Fibroblast of lung (primary cell): ENCODE measurements at regions not wholly inside any gene's neighbourhood (a gene's known extent, or its start where the extent isn't known, plus 50 kb on each side); places are given as distances from the start of the nearest gene placed in this dataset.

Experiments
- DNase-seq, 2 donors: peaks; one replicate each; pipeline versions ENCODE4 v3.0.0 to v3.0.0-alpha.2; 2010; ENCODE audit warnings: low read depth in 2 of 2
- H2AFZ ChIP-seq: 2 replicates; pipeline ENCODE4 v1.5.1; 2012; ENCODE audit warnings: low read length, control low read depth, inconsistent platforms
- H3K27ac ChIP-seq: 2 replicates; pipeline ENCODE4 v1.5.1; 2011; ENCODE audit warnings: low read length, control low read depth; ENCODE audit not compliant: insufficient read depth
- H3K27me3 ChIP-seq: 2 replicates; pipeline ENCODE4 v1.5.1; 2011; ENCODE audit warnings: mild to moderate bottlenecking, low read length; ENCODE audit not compliant: control insufficient read depth, insufficient read depth
- H3K36me3 ChIP-seq: 2 replicates; pipeline ENCODE4 v1.5.1; 2011; ENCODE audit warnings: low read length; ENCODE audit not compliant: control insufficient read depth, insufficient read depth
- H3K4me1 ChIP-seq: 2 replicates; pipeline ENCODE4 v1.5.1; 2011; ENCODE audit warnings: low read length; ENCODE audit not compliant: control insufficient read depth, insufficient read depth; ENCODE audit errors: extremely low read depth
- H3K4me2 ChIP-seq: 2 replicates; pipeline ENCODE4 v1.5.1; 2011; ENCODE audit warnings: low read length, control low read depth; ENCODE audit not compliant: insufficient read depth; ENCODE audit errors: extremely low read depth
- H3K4me3 ChIP-seq, 4 experiments: fragments of 200-600 bp in 1 of 4; sonication (generic) in 1 of 4; replicated peaks in 1 of 4; 2 replicates each; pipeline ENCODE4 v1.5.1; 2011 to 2016; ENCODE audit warnings: low read length in 4 of 4, low read depth in 3 of 4, mild to moderate bottlenecking in 3 of 4, control low read depth in 2 of 4, inconsistent platforms in 1 of 4, mixed read lengths in 1 of 4; ENCODE audit not compliant: insufficient read depth in 1 of 4; ENCODE audit errors: control extremely low read depth in 1 of 4
- H3K79me2 ChIP-seq: 2 replicates; pipeline ENCODE4 v1.5.1; 2012; ENCODE audit warnings: mild to moderate bottlenecking, low read length, inconsistent platforms; ENCODE audit not compliant: control insufficient read depth, insufficient read depth
- H3K9ac ChIP-seq: 2 replicates; pipeline ENCODE4 v1.5.1; 2011; ENCODE audit warnings: mild to moderate bottlenecking, low read length, control low read depth; ENCODE audit not compliant: insufficient read depth
- H3K9me3 ChIP-seq: 2 replicates; pipeline ENCODE4 v1.5.1; 2012; ENCODE audit warnings: low read depth, low read length; ENCODE audit not compliant: control insufficient read depth, insufficient read depth
- H4K20me1 ChIP-seq: 2 replicates; pipeline ENCODE4 v1.5.1; 2011; ENCODE audit warnings: low read length; ENCODE audit not compliant: control insufficient read depth, insufficient read depth; ENCODE audit errors: extremely low read depth
- EZH2 ChIP-seq: IDR thresholded peaks from 2 replicates; pipeline ENCODE4 v1.5.1; 2012; ENCODE audit warnings: low read length, control low read depth, mild to moderate bottlenecking; ENCODE audit errors: missing control alignments
- TF ChIP-seq, protein P1 (sequence below), 2 donors: IDR thresholded peaks in 1 of 2; conservative IDR thresholded peaks in 1 of 2; 1 replicate in 1 of 2; 2 replicates in 1 of 2; pipeline ENCODE4 v1.5.1; 2011 to 2012; ENCODE audit warnings: low read length in 2 of 2, control low read depth in 1 of 2, inconsistent platforms in 1 of 2, low read depth in 1 of 2, mild to moderate bottlenecking in 1 of 2

DNA sequence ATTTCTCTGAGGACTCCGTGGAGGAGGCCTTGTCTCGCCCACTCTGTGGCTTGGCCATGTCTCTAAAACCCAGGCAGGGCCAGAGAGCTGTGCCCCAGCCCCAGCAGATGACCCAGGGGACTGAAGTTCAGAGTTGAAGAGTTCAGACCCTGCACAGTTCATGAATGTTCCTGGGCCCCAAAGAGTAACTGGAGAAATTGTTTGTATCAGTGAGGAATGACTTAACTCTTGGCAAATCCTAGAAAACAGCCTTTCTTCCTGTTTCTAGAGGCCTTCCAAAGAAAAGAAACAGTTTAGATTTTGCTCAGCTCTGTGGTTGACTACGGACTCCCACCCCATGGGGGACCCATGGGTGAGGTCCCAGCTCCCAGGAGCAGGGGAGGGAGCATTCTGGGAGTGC is 62.1 kb upstream of the EYA2 start:
- no peak overlapping the region for H2AFZ ChIP-seq
- no peak overlapping the region for H3K4me3 ChIP-seq
- H3K27me3 ChIP-seq: no peaks in the 10 kb centered on the region
- H3K9me3 ChIP-seq: no peaks in the 10 kb centered on the region
- H3K79me2 ChIP-seq: no peaks in the 10 kb centered on the region
- H3K4me2 ChIP-seq: no peak overlapping the region
- no peak overlapping the region for H3K27ac ChIP-seq
- H3K9ac ChIP-seq: no peak overlapping the region
- H3K4me1 ChIP-seq: no peaks in the 10 kb centered on the region
- no peaks in the 10 kb centered on the region for H3K36me3 ChIP-seq
- DNase-seq: peak in 1 of 2 donors; percentile 27
- TF ChIP-seq, protein P1, sequence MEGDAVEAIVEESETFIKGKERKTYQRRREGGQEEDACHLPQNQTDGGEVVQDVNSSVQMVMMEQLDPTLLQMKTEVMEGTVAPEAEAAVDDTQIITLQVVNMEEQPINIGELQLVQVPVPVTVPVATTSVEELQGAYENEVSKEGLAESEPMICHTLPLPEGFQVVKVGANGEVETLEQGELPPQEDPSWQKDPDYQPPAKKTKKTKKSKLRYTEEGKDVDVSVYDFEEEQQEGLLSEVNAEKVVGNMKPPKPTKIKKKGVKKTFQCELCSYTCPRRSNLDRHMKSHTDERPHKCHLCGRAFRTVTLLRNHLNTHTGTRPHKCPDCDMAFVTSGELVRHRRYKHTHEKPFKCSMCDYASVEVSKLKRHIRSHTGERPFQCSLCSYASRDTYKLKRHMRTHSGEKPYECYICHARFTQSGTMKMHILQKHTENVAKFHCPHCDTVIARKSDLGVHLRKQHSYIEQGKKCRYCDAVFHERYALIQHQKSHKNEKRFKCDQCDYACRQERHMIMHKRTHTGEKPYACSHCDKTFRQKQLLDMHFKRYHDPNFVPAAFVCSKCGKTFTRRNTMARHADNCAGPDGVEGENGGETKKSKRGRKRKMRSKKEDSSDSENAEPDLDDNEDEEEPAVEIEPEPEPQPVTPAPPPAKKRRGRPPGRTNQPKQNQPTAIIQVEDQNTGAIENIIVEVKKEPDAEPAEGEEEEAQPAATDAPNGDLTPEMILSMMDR (conservative IDR thresholded peaks at IDR 0.05 in 1 of 2, IDR thresholded peaks at IDR 0.05 in 1 of 2; ENCODE audit: low read depth in 1 of 2, low read length in 2 of 2): no peak
- no peak for TF ChIP-seq EZH2
- H4K20me1 ChIP-seq: no peaks in the 10 kb centered on the region

DNA sequence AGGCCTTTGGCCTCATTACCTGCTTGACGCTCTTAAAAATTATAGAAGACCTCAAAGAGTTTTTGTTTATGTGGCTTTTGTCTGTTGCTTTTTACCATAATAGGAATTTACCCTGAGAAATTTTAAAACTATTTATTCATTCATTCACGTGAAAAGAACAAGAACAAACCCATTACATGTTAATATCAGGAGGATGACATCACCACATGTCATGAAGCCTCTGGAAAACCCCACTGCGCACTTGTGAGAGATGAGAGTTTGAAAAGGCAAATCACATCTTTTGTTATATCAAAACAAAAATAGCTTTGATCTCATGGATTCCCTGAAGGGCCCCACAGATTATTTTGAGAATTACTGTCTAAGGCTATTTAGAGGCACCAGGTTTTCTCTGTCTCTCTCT is 61.3 kb upstream of the EYA2 start:
- Histone ChIP-seq H3K9ac (no peak overlapping the region), H3K4me2 (no peak overlapping the region), H3K4me3 (no peak overlapping the region), H4K20me1 (no peaks in the 10 kb centered on the region), H3K27ac (no peak overlapping the region), H3K9me3 (no peaks in the 10 kb centered on the region), H3K36me3 (no peaks in the 10 kb centered on the region), H3K4me1 (no peaks in the 10 kb centered on the region), H3K79me2 (no peaks in the 10 kb centered on the region), H3K27me3 (no peaks in the 10 kb centered on the region), H2AFZ (no peak overlapping the region)
- DNase-seq: no peak
- TF ChIP-seq, protein P1 (conservative IDR thresholded peaks at IDR 0.05 in 1 of 2, IDR thresholded peaks at IDR 0.05 in 1 of 2; ENCODE audit: low read depth in 1 of 2, low read length in 2 of 2): no peak
- no peak for TF ChIP-seq EZH2

DNA sequence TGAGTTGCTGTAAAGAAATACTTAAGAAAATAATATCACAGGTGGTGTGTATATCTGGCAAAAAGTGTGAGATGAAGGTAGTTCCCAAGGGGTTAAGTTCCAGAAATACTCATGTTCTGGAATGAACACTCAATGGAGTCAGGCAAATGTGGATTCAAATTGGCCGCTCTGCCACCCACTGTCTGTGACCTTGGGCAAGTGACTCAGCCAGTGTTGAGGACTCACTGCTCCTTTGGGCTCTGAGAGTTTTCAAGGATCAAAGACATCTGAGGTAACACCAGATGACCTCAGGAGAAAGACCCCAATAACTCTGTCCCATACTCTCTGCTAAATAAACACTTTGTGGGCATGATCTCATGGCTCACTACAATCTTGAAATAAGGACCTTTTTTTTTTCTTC is 59.2 kb upstream of the EYA2 start:
- Histone ChIP-seq H3K79me2 (no peaks in the 10 kb centered on the region), H3K4me2 (no peak overlapping the region), H3K27ac (no peak overlapping the region), H3K9ac (no peak overlapping the region), H4K20me1 (no peaks in the 10 kb centered on the region), H3K27me3 (no peaks in the 10 kb centered on the region), H3K4me1 (no peaks in the 10 kb centered on the region), H3K4me3 (no peak overlapping the region), H3K9me3 (no peaks in the 10 kb centered on the region), H2AFZ (no peak overlapping the region), H3K36me3 (no peaks in the 10 kb centered on the region)
- DNase-seq: peak in 1 of 2 donors; percentile 63
- TF ChIP-seq, protein P1 (conservative IDR thresholded peaks at IDR 0.05 in 1 of 2, IDR thresholded peaks at IDR 0.05 in 1 of 2; ENCODE audit: low read depth in 1 of 2, low read length in 2 of 2): no peak
- no peak for TF ChIP-seq EZH2
